Smooth muscle cell (in vitro differentiated cells): ENCODE measurements at regions not wholly inside any gene's neighbourhood (a gene's known extent, or its start where the extent isn't known, plus 50 kb on each side); places are given as distances from the start of the nearest gene placed in this dataset.

Experiments
- DNase-seq: peaks from one replicate; lab custom pipeline; 2025; ENCODE audit not compliant: unreplicated experiment; lab: John Stamatoyannopoulos, UW
- H2AFZ ChIP-seq: fragments of 200-600 bp; sonication (generic); 2 replicates; pipeline ENCODE4 v1.6.0; 2016; ENCODE audit warnings: antibody characterized with exemption, low read depth, mild to moderate bottlenecking
- H3F3A ChIP-seq: fragments of 200-600 bp; sonication (generic); 2 replicates; pipeline ENCODE4 v1.6.0; 2017; ENCODE audit warnings: antibody characterized with exemption, low read depth
- H3K27ac ChIP-seq: fragments of 200-600 bp; sonication (generic); 2 replicates; pipeline ENCODE4 v1.5.1; 2016; ENCODE audit warnings: low read depth, mild to moderate bottlenecking
- H3K27me3 ChIP-seq: fragments of 200-600 bp; sonication (generic); 2 replicates; pipeline ENCODE4 v1.6.1; 2016; ENCODE audit warnings: low read depth, mild to moderate bottlenecking
- H3K36me3 ChIP-seq: fragments of 200-600 bp; sonication (generic); 2 replicates; pipeline ENCODE4 v1.5.1; 2016; ENCODE audit warnings: low read depth
- H3K4me1 ChIP-seq: fragments of 200-600 bp; sonication (generic); 2 replicates; pipeline ENCODE4 v1.5.1; 2016; ENCODE audit warnings: low read depth
- H3K4me2 ChIP-seq: fragments of 200-600 bp; sonication (generic); 2 replicates; pipeline ENCODE4 v1.6.0; 2016; ENCODE audit warnings: mild to moderate bottlenecking
- H3K4me3 ChIP-seq: fragments of 200-600 bp; sonication (generic); 2 replicates; pipeline ENCODE4 v1.5.1; 2016; ENCODE audit warnings: mild to moderate bottlenecking
- H3K79me2 ChIP-seq: fragments of 200-600 bp; sonication (generic); 2 replicates; pipeline ENCODE4 v1.6.0; 2016; ENCODE audit warnings: low read depth, mild to moderate bottlenecking
- H3K9ac ChIP-seq: fragments of 200-600 bp; sonication (generic); 2 replicates; pipeline ENCODE4 v1.6.0; 2016; ENCODE audit warnings: low read depth
- H3K9me3 ChIP-seq: fragments of 200-600 bp; sonication (generic); replicated peaks from 2 replicates; pipeline ENCODE4 v1.5.1; 2016; ENCODE audit warnings: low read depth
- H4K20me1 ChIP-seq: fragments of 200-600 bp; sonication (generic); 2 replicates; pipeline ENCODE4 v1.6.0; 2016; ENCODE audit warnings: low read depth
- WGBS: methylation state at CpG from one replicate; pipeline ENCODE4 v1.1.7; 2016; ENCODE audit warnings: low lambda C conversion rate; 5-methylcytosine and 5-hydroxymethylcytosine counted together
- TF ChIP-seq, protein P1 (sequence below): fragments of 200-600 bp; sonication (generic); IDR thresholded peaks from 2 replicates; pipeline ENCODE4 v1.5.1; 2017; ENCODE audit warnings: borderline replicate concordance, mild to moderate bottlenecking, antibody characterized with exemption; ENCODE audit not compliant: insufficient read depth, poor library complexity, severe bottlenecking

DNA sequence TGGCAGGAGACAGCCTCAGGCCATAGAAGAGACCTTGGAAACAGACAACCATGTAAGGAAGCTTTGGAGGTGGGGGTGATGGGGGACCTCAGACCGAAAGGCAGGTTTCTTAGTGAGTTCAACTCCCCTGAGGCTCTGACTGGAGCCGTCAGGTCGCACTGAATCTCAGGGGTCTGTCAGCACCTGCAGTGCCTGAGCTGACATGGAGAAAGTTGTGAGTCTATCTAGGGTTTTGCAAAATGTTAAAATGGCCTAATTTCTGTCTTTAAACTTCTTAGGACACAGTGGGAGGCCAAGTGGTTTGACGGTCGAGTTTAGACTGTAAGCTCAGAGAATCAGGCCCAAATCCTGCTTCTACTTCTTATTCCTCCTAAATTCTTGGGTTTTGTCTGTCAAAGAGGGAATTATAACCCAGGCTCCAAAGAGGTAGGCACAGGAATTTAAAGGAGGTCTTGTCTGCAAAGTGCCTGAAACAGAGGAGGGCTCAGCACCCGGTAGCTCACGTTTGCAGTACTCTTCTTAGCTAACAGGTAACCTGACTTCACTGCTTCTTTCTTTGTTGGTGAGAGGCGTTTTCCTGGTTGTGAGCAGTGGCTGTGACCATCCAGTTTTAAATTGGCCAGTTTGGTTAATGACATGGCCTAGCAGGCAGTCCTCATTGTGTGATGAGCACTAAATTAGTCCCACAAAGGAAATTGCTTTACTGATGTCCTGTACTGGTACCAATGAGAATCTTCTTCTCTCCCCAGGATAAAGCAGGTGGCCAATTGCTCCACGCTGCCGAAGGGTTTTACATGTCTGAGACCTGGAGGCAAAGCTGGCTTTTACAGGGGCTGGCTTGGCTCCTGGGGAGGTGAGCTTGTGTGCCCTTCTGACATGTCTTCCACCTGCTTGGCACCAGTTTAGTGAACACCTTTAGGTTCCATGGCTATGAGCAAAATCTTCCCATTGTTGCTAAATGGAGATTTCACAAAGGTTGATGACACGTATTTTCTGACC is 95.7 kb downstream of the MYCN start:
- Histone ChIP-seq H3K9ac (no peak overlapping the region), H3K79me2 (no peaks in the 10 kb centered on the region), H2AFZ (no peak overlapping the region), H3K27ac (no peak overlapping the region), H3K4me1 (peaks cover 25% of the 10 kb centered on the region), H3K27me3 (no peaks in the 10 kb centered on the region), H3K9me3 (no peaks in the 10 kb centered on the region), H3F3A (no peaks in the 10 kb centered on the region), H3K36me3 (no peaks in the 10 kb centered on the region), H4K20me1 (no peaks in the 10 kb centered on the region), H3K4me3 (no peak overlapping the region), H3K4me2 (no peak overlapping the region)
- TF ChIP-seq, protein P1, sequence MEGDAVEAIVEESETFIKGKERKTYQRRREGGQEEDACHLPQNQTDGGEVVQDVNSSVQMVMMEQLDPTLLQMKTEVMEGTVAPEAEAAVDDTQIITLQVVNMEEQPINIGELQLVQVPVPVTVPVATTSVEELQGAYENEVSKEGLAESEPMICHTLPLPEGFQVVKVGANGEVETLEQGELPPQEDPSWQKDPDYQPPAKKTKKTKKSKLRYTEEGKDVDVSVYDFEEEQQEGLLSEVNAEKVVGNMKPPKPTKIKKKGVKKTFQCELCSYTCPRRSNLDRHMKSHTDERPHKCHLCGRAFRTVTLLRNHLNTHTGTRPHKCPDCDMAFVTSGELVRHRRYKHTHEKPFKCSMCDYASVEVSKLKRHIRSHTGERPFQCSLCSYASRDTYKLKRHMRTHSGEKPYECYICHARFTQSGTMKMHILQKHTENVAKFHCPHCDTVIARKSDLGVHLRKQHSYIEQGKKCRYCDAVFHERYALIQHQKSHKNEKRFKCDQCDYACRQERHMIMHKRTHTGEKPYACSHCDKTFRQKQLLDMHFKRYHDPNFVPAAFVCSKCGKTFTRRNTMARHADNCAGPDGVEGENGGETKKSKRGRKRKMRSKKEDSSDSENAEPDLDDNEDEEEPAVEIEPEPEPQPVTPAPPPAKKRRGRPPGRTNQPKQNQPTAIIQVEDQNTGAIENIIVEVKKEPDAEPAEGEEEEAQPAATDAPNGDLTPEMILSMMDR = no peak
- 81% methylated on average over 11 of the region's 11 CpGs for WGBS
- no peak for DNase-seq

DNA sequence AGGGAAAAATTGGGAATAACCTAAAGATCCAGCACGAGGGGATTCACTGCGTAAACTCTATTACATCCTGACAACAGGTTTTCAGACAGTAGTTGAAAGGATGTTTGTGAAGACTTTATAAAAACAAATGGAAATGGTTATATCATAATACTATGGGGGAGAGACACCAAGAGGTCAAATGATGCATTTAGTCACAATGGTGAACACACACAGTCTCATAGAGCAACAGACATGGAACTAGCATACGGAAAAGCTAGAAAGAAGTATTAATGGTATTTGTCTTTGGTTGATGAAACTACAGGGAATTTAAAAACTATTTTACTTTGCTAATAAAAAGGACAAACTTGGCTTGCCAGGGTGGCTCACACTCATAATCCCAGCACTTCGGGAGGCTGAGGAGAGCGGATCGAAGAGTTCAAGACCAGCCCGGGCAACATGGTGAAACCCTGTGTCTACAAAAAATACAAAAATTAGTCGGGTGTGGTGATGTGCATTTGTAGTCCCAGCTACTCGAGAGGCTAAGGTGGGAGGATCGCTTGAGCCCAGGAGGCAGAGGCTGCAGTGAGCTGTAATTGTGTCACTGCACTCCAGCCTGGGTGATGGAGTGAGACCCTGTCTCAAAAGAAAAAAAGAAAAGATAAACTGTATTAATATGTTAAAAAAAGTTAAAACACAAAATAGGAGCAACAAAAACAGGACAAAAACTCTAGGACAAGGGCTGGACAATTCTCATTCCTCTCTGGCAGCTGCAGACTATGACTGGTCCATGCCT is 94.8 kb downstream of the MYCN start:
- Histone ChIP-seq H2AFZ (no peak overlapping the region), H3K27me3 (no peaks in the 10 kb centered on the region), H3K79me2 (no peaks in the 10 kb centered on the region), H3K36me3 (no peaks in the 10 kb centered on the region), H3K4me1 (peaks cover 31% of the 10 kb centered on the region), H3K9me3 (no peaks in the 10 kb centered on the region), H3K4me2 (no peak overlapping the region), H3K9ac (no peak overlapping the region), H4K20me1 (no peaks in the 10 kb centered on the region), H3F3A (no peaks in the 10 kb centered on the region), H3K27ac (no peak overlapping the region), H3K4me3 (no peak overlapping the region)
- no peak for DNase-seq
- TF ChIP-seq, protein P1 = no peak
- WGBS = 89% methylated on average over 10 of the region's 10 CpGs

DNA sequence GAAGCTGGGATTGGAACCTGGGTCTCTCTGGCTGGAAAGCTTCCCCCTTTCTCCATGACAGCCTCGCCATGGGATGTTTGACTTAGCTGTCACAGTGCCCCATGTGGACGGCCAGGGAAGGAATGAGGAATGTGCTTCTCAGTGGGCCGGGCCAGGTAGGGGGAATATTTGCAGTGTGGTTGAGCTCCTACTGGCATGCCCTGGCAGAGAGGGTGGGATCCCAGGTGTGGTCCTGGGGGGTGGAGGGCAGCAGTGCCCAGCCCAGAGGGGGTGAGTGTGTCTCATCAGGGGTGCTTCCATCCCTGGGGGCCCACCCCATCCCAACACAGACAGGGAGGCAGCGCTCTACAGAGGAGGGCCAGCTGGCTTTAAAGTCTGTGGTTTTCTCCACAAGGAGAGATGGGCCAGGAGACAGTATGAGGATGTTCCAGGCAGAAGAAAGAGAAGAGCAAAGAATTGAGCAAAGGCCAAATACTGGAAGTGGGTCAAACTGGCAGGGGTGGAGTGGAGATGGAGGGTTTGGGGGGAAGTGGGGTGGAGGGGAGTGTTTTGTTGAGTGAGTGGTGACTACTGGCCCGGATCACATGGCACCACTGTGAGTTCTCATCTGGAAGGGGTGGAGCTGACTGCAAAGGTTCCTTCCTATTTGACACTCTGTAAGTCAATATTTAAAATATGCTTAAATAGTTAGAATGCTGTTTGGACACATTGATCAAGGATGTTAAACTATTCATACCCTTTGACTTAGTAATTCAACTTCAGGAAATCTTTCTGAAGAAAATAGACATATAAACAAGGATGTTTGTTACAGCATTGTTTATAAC is 94.0 kb downstream of the MYCN start:
- H3K79me2 ChIP-seq = no peaks in the 10 kb centered on the region
- TF ChIP-seq, protein P1 = no peak
- H3F3A ChIP-seq = no peaks in the 10 kb centered on the region
- no peak overlapping the region for H3K4me2 ChIP-seq
- H3K9me3 ChIP-seq = no peaks in the 10 kb centered on the region
- H3K36me3 ChIP-seq = no peaks in the 10 kb centered on the region
- no peak for DNase-seq
- no peak overlapping the region for H3K27ac ChIP-seq
- H2AFZ ChIP-seq = no peak overlapping the region
- H4K20me1 ChIP-seq = no peaks in the 10 kb centered on the region
- H3K27me3 ChIP-seq = no peaks in the 10 kb centered on the region
- no peak overlapping the region for H3K4me3 ChIP-seq
- WGBS = 69% methylated on average over 5 of the region's 5 CpGs
- H3K4me1 ChIP-seq = peaks cover 37% of the 10 kb centered on the region
- no peak overlapping the region for H3K9ac ChIP-seq
